T follicular helper cell (primary cell): ENCODE measurements at regions not wholly inside any gene's neighbourhood (a gene's known extent, or its start where the extent isn't known, plus 50 kb on each side); places are given as distances from the start of the nearest gene placed in this dataset.

Experiments used
- DNase-seq: peaks from one replicate; pipeline ENCODE4 v3.0.0-alpha.2; 2020; ENCODE audit warnings: low read depth

GRCh38 chr22:48318173-48318572 is 1509.5 kb downstream of the BRD1 start:
- no peak for DNase-seq

- DNase-seq = no peak
These were observed 1511.1 kb downstream of the BRD1 start for GRCh38 chr22:48316257-48317250.

GRCh38 chr22:48315439-48316256 is 1512.0 kb downstream of the BRD1 start:
- DNase-seq = no peak

- no peak for DNase-seq
These were observed 1513.6 kb downstream of the BRD1 start for GRCh38 chr22:48314073-48314472.

- no peak for DNase-seq
These were observed 1514.4 kb downstream of the BRD1 start for GRCh38 chr22:48313175-48313830.

- no peak for DNase-seq
These were observed 1516.9 kb downstream of the BRD1 start for GRCh38 chr22:48310740-48311139.

- DNase-seq = no peak
These were observed 1517.4 kb downstream of the BRD1 start for GRCh38 chr22:48310289-48310688.

- no peak for DNase-seq
These were observed 1517.8 kb downstream of the BRD1 start for GRCh38 chr22:48309836-48310235.

GRCh38 chr22:48309115-48309705 is 1518.5 kb downstream of the BRD1 start:
- DNase-seq = no peak

GRCh38 chr22:48307931-48308330 is 1519.7 kb downstream of the BRD1 start:
- DNase-seq = no peak

- DNase-seq = no peak
These were observed 1520.7 kb downstream of the BRD1 start for GRCh38 chr22:48306785-48307510.

GRCh38 chr22:48306284-48306683 is 1521.4 kb downstream of the BRD1 start:
- DNase-seq = no peak

GRCh38 chr22:48305726-48306235 is 1521.9 kb downstream of the BRD1 start:
- DNase-seq = no peak

- no peak for DNase-seq
These were observed 1524.3 kb downstream of the BRD1 start for GRCh38 chr22:48303369-48303725.

GRCh38 chr22:48302657-48303368 is 1524.9 kb downstream of the BRD1 start:
- no peak for DNase-seq

GRCh38 chr22:48301908-48302307 is 1525.8 kb downstream of the BRD1 start:
- no peak for DNase-seq

- DNase-seq = no peak
These were observed 1526.3 kb downstream of the BRD1 start for GRCh38 chr22:48301421-48301820.

GRCh38 chr22:48300877-48301276 is 1526.8 kb downstream of the BRD1 start:
- no peak for DNase-seq

GRCh38 chr22:48299801-48300200 is 1527.9 kb downstream of the BRD1 start:
- no peak for DNase-seq

GRCh38 chr22:48299124-48299523 is 1528.5 kb downstream of the BRD1 start:
- DNase-seq = no peak
